IMR-90 (cell line): ENCODE measurements at regions not wholly inside any gene's neighbourhood (a gene's known extent, or its start where the extent isn't known, plus 50 kb on each side); places are given as distances from the start of the nearest gene placed in this dataset.

Experiments
- CEBPB ChIP-seq: IDR thresholded peaks from 2 replicates; pipeline ENCODE4 v1.6.1; 2012; ENCODE audit warnings: low read depth, low read length, improper control_type of control experiment
- ELK1 ChIP-seq: fragments of 150-350 bp; IDR thresholded peaks from 2 replicates; pipeline ENCODE4 v1.6.1; 2016; ENCODE audit warnings: low read depth, mild to moderate bottlenecking, low read length, moderate library complexity, borderline replicate concordance
- MAZ ChIP-seq: IDR thresholded peaks from 2 replicates; pipeline ENCODE4 v1.6.1; 2012; ENCODE audit warnings: low read depth, mild to moderate bottlenecking, low read length, improper control_type of control experiment, moderate library complexity, borderline replicate concordance
- MXI1 ChIP-seq: IDR thresholded peaks from 2 replicates; pipeline ENCODE4 v1.6.1; 2012; ENCODE audit warnings: low read depth, mild to moderate bottlenecking, low read length, moderate library complexity, borderline replicate concordance
- NFE2L2 ChIP-seq: fragments of 150-350 bp; IDR thresholded peaks from 2 replicates; pipeline ENCODE4 v1.6.1; 2016; ENCODE audit warnings: low read depth, mild to moderate bottlenecking, low read length
- POLR2A ChIP-seq: IDR thresholded peaks from 2 replicates; pipeline ENCODE4 v1.6.1; 2012; ENCODE audit warnings: mild to moderate bottlenecking, low read depth, low read length
- RAD21 ChIP-seq: IDR thresholded peaks from 2 replicates; pipeline ENCODE4 v1.6.1; 2012; ENCODE audit warnings: low read length, improper control_type of control experiment
- RCOR1 ChIP-seq: IDR thresholded peaks from 2 replicates; pipeline ENCODE4 v1.6.1; 2012; ENCODE audit warnings: mild to moderate bottlenecking, low read length, improper control_type of control experiment; ENCODE audit not compliant: insufficient replicate concordance
- RFX5 ChIP-seq: IDR thresholded peaks from 2 replicates; pipeline ENCODE4 v1.8.0; 2012; ENCODE audit warnings: low read depth, mild to moderate bottlenecking, low read length, moderate library complexity
- SMC3 ChIP-seq: fragments of 150-350 bp; IDR thresholded peaks from 2 replicates; pipeline ENCODE4 v1.6.1; 2016; ENCODE audit warnings: low read depth, mild to moderate bottlenecking, antibody characterized with exemption, low read length, moderate library complexity
- USF2 ChIP-seq: fragments of 150-350 bp; IDR thresholded peaks from 2 replicates; pipeline ENCODE4 v1.6.1; 2017; ENCODE audit warnings: mild to moderate bottlenecking, antibody characterized with exemption, low read length, low read depth
- TF ChIP-seq, protein P1 (sequence below): conservative IDR thresholded peaks from 2 replicates; pipeline ENCODE4 v1.5.1; 2012; ENCODE audit warnings: mild to moderate bottlenecking, low read depth, low read length, improper control_type of control experiment

DNA sequence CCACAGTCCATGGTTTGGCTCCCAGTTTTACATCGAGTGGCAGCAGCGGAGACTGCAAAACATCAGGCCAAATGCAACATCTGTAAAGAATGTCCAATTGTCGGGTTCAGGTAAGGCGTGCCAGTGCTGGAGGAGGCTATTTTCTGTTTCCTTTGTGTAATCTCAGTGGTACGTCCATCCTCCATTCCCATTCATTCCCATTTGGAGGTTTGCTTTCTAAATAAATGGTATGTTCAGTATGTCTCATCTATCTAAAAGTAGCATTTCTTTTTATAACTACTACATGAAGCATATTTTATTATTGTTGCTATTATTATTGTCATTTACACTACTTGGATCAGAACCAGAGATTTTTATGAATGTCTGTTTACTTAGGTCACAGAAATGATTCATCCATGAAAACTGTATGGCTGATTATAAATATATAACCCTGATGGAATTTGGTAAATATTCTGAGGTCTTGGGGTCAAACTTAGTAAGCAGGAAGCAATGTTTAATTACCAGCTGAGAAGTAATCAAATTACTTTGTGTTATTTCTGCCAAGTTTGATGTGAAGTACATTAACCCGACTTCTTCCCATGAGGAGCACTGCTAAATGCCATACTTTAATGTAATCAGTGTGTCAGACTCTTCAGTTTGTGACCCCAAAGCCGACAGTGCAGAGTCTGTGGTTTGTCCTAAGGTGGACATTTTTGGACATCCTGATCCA, 512.9 kb downstream of the UTRN start:
- TF ChIP-seq, protein P1, sequence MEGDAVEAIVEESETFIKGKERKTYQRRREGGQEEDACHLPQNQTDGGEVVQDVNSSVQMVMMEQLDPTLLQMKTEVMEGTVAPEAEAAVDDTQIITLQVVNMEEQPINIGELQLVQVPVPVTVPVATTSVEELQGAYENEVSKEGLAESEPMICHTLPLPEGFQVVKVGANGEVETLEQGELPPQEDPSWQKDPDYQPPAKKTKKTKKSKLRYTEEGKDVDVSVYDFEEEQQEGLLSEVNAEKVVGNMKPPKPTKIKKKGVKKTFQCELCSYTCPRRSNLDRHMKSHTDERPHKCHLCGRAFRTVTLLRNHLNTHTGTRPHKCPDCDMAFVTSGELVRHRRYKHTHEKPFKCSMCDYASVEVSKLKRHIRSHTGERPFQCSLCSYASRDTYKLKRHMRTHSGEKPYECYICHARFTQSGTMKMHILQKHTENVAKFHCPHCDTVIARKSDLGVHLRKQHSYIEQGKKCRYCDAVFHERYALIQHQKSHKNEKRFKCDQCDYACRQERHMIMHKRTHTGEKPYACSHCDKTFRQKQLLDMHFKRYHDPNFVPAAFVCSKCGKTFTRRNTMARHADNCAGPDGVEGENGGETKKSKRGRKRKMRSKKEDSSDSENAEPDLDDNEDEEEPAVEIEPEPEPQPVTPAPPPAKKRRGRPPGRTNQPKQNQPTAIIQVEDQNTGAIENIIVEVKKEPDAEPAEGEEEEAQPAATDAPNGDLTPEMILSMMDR = no peak
- TF ChIP-seq MAZ = no peak
- TF ChIP-seq POLR2A = no peak
- TF ChIP-seq RAD21 = no peak
- no peak for TF ChIP-seq CEBPB
- TF ChIP-seq RFX5 = no peak
- no peak for TF ChIP-seq SMC3
- TF ChIP-seq MXI1 = no peak
- no peak for TF ChIP-seq USF2
- TF ChIP-seq ELK1 = no peak
- no peak for TF ChIP-seq RCOR1
- no peak for TF ChIP-seq NFE2L2
